IMR-90 (cell line): ENCODE measurements at regions not wholly inside any gene's neighbourhood (a gene's known extent, or its start where the extent isn't known, plus 50 kb on each side); places are given as distances from the start of the nearest gene placed in this dataset.

Experiments
- ATAC-seq: fragments of 200-7000 bp; cut with Tn5 transposase; 2 replicates; pipeline ENCODE4 v1.9.1; 2020; ENCODE audit warnings: low read depth, mild to moderate bottlenecking, moderate library complexity
- BruUV-seq: library from RNA; stranded (reverse); fragments of 400-500 nt; replicated peaks from 2 replicates; lab custom pipeline; 2021; lab: Mats Ljungman, UMichigan
- CTCF ChIA-PET: fragments of 300-600 bp; formaldehyde crosslinking; extraction: SDS; loops from one replicate; lab custom pipeline; 2021; ENCODE audit warnings: antibody characterized with exemption; lab: Yijun Ruan, JAX
- POLR2A ChIA-PET: fragments of 300-600 bp; sonication (Branson Sonifier 250); formaldehyde crosslinking; loops from one replicate; lab custom pipeline; 2022; ENCODE audit warnings: antibody characterized with exemption; ENCODE audit not compliant: unreplicated experiment; lab: Charles Lee
- DNase-seq: peaks from one replicate; pipeline ENCODE4 v3.0.0; 2013
- H2AFZ ChIP-seq: replicated peaks from 2 replicates; pipeline ENCODE3; 2013; ENCODE audit warnings: low read length, mild to moderate bottlenecking; ENCODE audit not compliant: poor library complexity
- H2AK5ac ChIP-seq: 2 replicates; pipeline ENCODE4 v1.6.1; 2013; ENCODE audit warnings: low read depth, low read length, inconsistent platforms
- H2AK9ac ChIP-seq: replicated peaks from 2 replicates; pipeline ENCODE3; 2013; ENCODE audit warnings: mild to moderate bottlenecking, low read depth, low read length, moderate library complexity; ENCODE audit not compliant: poor library complexity
- H2BK120ac ChIP-seq: 2 replicates; pipeline ENCODE4 v1.6.1; 2013; ENCODE audit warnings: low read depth, low read length, inconsistent platforms
- H2BK15ac ChIP-seq: 3 replicates; pipeline ENCODE4 v1.6.1; 2013; ENCODE audit warnings: low read depth, low read length, inconsistent platforms
- H2BK20ac ChIP-seq: 2 replicates; pipeline ENCODE4 v1.6.1; 2013; ENCODE audit warnings: low read depth, mild to moderate bottlenecking, inconsistent platforms, low read length, moderate library complexity
- H2BK5ac ChIP-seq: 2 replicates; pipeline ENCODE4 v1.6.1; 2013; ENCODE audit warnings: mild to moderate bottlenecking, low read depth, low read length, inconsistent platforms; ENCODE audit not compliant: poor library complexity, severe bottlenecking
- H3K14ac ChIP-seq: replicated peaks from 2 replicates; pipeline ENCODE4 v1.6.1; 2013; ENCODE audit warnings: low read depth, low read length, inconsistent platforms
- H3K18ac ChIP-seq: 2 replicates; pipeline ENCODE4 v1.6.1; 2013; ENCODE audit warnings: low read depth, low read length, control low read depth
- H3K23ac ChIP-seq: 2 replicates; pipeline ENCODE4 v1.6.1; 2013; ENCODE audit warnings: low read depth, low read length, inconsistent platforms
- H3K27ac ChIP-seq: 2 replicates; pipeline ENCODE4 v1.5.1; 2013; ENCODE audit warnings: mild to moderate bottlenecking, control low read depth, low read length; ENCODE audit not compliant: insufficient read depth
- H3K27me3 ChIP-seq: 2 replicates; pipeline ENCODE4 v1.6.1; 2013; ENCODE audit warnings: low read length; ENCODE audit not compliant: control insufficient read depth, insufficient read depth
- H3K36me3 ChIP-seq: 2 replicates; pipeline ENCODE4 v1.6.1; 2013; ENCODE audit warnings: low read length, mixed read lengths; ENCODE audit not compliant: control insufficient read depth, insufficient read depth
- H3K4ac ChIP-seq: 2 replicates; pipeline ENCODE4 v1.6.1; 2013; ENCODE audit warnings: low read depth, low read length, inconsistent platforms
- H3K4me1 ChIP-seq: 2 replicates; pipeline ENCODE4 v1.6.1; 2013; ENCODE audit warnings: low read length, mixed read lengths; ENCODE audit not compliant: control insufficient read depth, insufficient read depth
- H3K4me2 ChIP-seq: 2 replicates; pipeline ENCODE4 v1.6.1; 2013; ENCODE audit warnings: low read depth, mild to moderate bottlenecking, control low read depth, low read length, moderate library complexity
- H3K4me3 ChIP-seq: 2 replicates; pipeline ENCODE4 v1.5.1; 2013; ENCODE audit warnings: low read depth, mild to moderate bottlenecking, control low read depth, low read length, moderate library complexity; ENCODE audit not compliant: insufficient read depth
- H3K56ac ChIP-seq: 2 replicates; pipeline ENCODE4 v1.6.1; 2013; ENCODE audit warnings: low read length, inconsistent platforms; ENCODE audit not compliant: insufficient read depth; ENCODE audit errors: extremely low read depth
- H3K79me1 ChIP-seq, 2 experiments: 2 replicates each; pipeline ENCODE4 v1.6.1; 2013; ENCODE audit warnings: low read length in 2 of 2, inconsistent platforms in 1 of 2, low read depth in 1 of 2
- H3K9ac ChIP-seq: 2 replicates; pipeline ENCODE4 v1.6.1; 2013; ENCODE audit warnings: low read depth, low read length, control low read depth
- H3K9me1 ChIP-seq: 2 replicates; pipeline ENCODE4 v1.6.1; 2013; ENCODE audit warnings: low read length, inconsistent platforms; ENCODE audit not compliant: insufficient read depth
- H3K9me3 ChIP-seq: 2 replicates; pipeline ENCODE4 v1.6.1; 2013; ENCODE audit warnings: low read length; ENCODE audit not compliant: control insufficient read depth, insufficient read depth
- H4K20me1 ChIP-seq: 2 replicates; pipeline ENCODE4 v1.6.1; 2013; ENCODE audit warnings: low read length, inconsistent platforms; ENCODE audit not compliant: insufficient read depth
- H4K5ac ChIP-seq: 2 replicates; pipeline ENCODE4 v1.6.1; 2013; ENCODE audit warnings: mild to moderate bottlenecking, low read depth, low read length, control low read depth
- H4K8ac ChIP-seq, 2 experiments: 2 replicates each; pipeline ENCODE4 v1.6.1; 2013; ENCODE audit warnings: low read depth in 2 of 2, low read length in 2 of 2, control low read depth in 1 of 2, inconsistent platforms in 1 of 2
- H4K91ac ChIP-seq: 2 replicates; pipeline ENCODE4 v1.6.1; 2013; ENCODE audit warnings: low read depth, low read length, inconsistent platforms; ENCODE audit not compliant: insufficient read depth
- BHLHE40 ChIP-seq: fragments of 150-350 bp; IDR thresholded peaks from 2 replicates; pipeline ENCODE4 v1.6.1; 2016; ENCODE audit warnings: mild to moderate bottlenecking, low read depth, low read length
- CEBPB ChIP-seq: IDR thresholded peaks from 2 replicates; pipeline ENCODE4 v1.6.1; 2012; ENCODE audit warnings: low read depth, low read length, improper control_type of control experiment
- MAFK ChIP-seq: IDR thresholded peaks from 2 replicates; pipeline ENCODE4 v1.6.1; 2012; ENCODE audit warnings: low read depth, low read length, improper control_type of control experiment
- NFE2L2 ChIP-seq: fragments of 150-350 bp; IDR thresholded peaks from 2 replicates; pipeline ENCODE4 v1.6.1; 2016; ENCODE audit warnings: low read depth, mild to moderate bottlenecking, low read length
- SMC3 ChIP-seq: fragments of 150-350 bp; IDR thresholded peaks from 2 replicates; pipeline ENCODE4 v1.6.1; 2016; ENCODE audit warnings: low read depth, mild to moderate bottlenecking, antibody characterized with exemption, low read length, moderate library complexity
- WGBS, 2 experiments: methylation state at CpG; one replicate each; pipeline versions ENCODE4 v1.1.5 to v1.1.7; 2013; ENCODE audit warnings: missing lambda C conversion rate in 2 of 2; ENCODE audit not compliant: insufficient read length in 1 of 2; ENCODE audit errors: extremely low coverage in 2 of 2; 5-methylcytosine and 5-hydroxymethylcytosine counted together
- dilution Hi-C: fragments of 300-500 bp; cut with HindIII; formaldehyde crosslinking; loops from one replicate; pipeline ENCODE4 v1.14.3; 2018; ENCODE audit warnings: low sequenced_read_pairs; ENCODE audit not compliant: unreplicated experiment
- in situ Hi-C: fragments of 300-500 bp; cut with MboI; formaldehyde crosslinking; loops from 3 replicates; pipeline ENCODE4 v1.14.3; 2019; ENCODE audit warnings: low sequenced_read_pairs, inconsistent platforms, mixed read lengths
- intact Hi-C: fragments of 100-400 bp; cut with micrococcal nuclease; formaldehyde crosslinking; loops from 2 replicates; pipeline ENCODE4 v1.10.0; 2022

- Histone ChIP-seq H2BK5ac (peak overlapping the region; percentile 72), H3K9me3 (no peaks in the 10 kb centered on the region), H3K27me3 (no peaks in the 10 kb centered on the region), H2BK15ac (no peak overlapping the region), H3K14ac (no peak overlapping the region), H2AFZ (no peak overlapping the region), H2AK5ac (no peak overlapping the region), H3K4me2 (peak overlapping the region; percentile 37; the same call in 1 of the 2 replicates), H4K8ac (peak overlapping the region in 1 of 2 experiments; percentile 11; a peak in 1 of 4 replicates), H3K23ac (no peak overlapping the region), H3K4me1 (no peaks in the 10 kb centered on the region; the same call in 1 of the 2 replicates), H4K91ac (no peak overlapping the region), H3K4ac (no peak overlapping the region), H3K9ac (no peak overlapping the region), H3K56ac (no peak overlapping the region), H4K20me1 (no peaks in the 10 kb centered on the region), H3K9me1 (no peaks in the 10 kb centered on the region), H2BK20ac (no peak overlapping the region), H3K4me3 (no peak overlapping the region), H2AK9ac (no peak overlapping the region), H3K79me1 (no peaks in the 10 kb centered on the region), H4K5ac (no peak overlapping the region), H3K27ac (no peak overlapping the region), H2BK120ac (no peak overlapping the region), H3K18ac (peak overlapping the region; percentile 34; the same call in 1 of the 2 replicates), H3K36me3 (no peaks in the 10 kb centered on the region)
- in situ Hi-C loops (no loop called here), dilution Hi-C loops (no loop called here), intact Hi-C loops (no loop called here)
- TF ChIP-seq SMC3: no peak
- peak; percentile 44; the same call in 1 of the 2 replicates for TF ChIP-seq CEBPB
- peak; percentile 53; the same call in 1 of the 2 replicates for TF ChIP-seq NFE2L2
- TF ChIP-seq MAFK: peak; percentile 32; the same call in 1 of the 2 replicates
- TF ChIP-seq BHLHE40: no peak
- peak; percentile 81 for ATAC-seq
- POLR2A ChIA-PET: interaction anchor here (0.7 kb wide), 1 partner anchor 80 kb away, joined by 5 read pairs; no protein-coding TSS in a partner anchor
- CTCF ChIA-PET: interaction anchor here (0.7 kb wide), 1 partner anchor 374 kb away, joined by 3 read pairs; no protein-coding TSS in a partner anchor
- no CpG with 5 or more reads among the region's 4 CpGs for WGBS, 2 experiments
- no TSS peak for BruUV-seq
- DNase-seq: peak; percentile 93
Observed at GRCh38 chr18:68083131-68083530, 566.6 kb upstream of the DSEL start.
